Stimulated activated CD4-positive, alpha-beta T cell treated with anti-CD3 and anti-CD28 coated beads, Interleukin-1b, Interleukin-23, amount 100 ng/mL, for 24 hours (primary cell): ENCODE measurements at regions not wholly inside any gene's neighbourhood (a gene's known extent, or its start where the extent isn't known, plus 50 kb on each side); places are given as distances from the start of the nearest gene placed in this dataset.
"Not testable (repeated sequence)": the region's sequence is repeated elsewhere in the genome, so short reads cannot be mapped to it uniquely, and the experiment has no call there.

Experiments used
- DNase-seq, 4 experiments: peaks; one replicate each; pipeline ENCODE4 v3.0.0-alpha.2; 2020; ENCODE audit warnings: low read depth in 4 of 4, low spot score in 1 of 4

DNA sequence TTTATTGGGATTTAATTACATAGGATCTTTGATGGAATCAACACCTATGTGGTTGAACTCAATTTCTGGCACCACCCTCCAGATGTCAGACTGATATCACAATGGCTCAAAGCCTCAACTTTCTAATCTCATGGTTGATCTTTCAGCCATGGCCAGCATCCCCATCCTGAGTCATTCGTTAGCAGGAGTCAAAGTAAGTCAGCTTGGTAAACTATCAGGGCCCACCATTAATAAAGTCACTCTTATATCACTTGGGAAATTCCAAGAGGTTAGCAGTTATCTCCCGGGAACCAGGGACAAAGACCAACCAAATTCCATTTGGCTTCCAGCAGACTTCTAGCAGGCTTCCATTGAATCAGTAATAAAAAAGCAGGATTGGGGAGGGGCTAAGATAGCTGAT is 50.7 kb upstream of the TNFSF4 start:
- DNase-seq = no peak

DNA sequence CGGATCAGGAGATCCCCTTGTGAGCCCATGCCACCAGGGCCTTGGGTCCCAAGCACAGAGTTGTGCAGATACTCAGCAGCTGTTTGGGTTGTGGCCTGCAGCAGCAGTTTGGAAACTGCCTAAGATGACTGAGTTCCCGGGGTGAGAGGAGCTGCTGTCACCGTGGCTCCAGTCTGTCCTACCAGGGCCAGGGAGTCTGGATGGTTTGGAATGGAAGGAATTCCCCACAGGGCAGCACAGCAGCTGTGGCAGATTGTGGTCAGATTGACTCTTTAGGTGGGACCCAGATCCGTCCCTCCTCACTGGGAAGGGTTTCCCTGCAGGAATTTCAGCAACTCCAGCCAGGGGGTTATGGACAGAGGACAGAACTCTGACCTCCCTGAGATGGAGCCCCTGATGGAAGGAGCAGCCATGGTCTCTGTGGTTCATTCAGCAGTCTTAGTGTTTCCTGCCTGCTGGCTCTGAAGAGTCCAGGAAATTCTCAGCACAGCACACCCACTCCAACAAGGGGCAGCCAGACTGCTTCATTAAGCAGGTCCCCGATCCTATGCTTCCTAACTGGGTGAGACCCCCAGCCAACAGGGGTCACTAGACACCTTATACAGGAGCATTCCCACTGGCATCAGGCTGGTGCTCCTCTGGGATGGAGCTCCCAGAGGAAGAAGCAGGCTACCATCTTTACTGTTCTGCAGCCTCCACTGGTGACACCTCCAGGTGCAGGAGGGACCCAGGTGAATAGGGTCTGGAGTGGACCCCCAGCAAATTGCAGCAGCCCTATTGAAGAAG is 51.5 kb upstream of the TNFSF4 start:
- no peak for DNase-seq

DNA sequence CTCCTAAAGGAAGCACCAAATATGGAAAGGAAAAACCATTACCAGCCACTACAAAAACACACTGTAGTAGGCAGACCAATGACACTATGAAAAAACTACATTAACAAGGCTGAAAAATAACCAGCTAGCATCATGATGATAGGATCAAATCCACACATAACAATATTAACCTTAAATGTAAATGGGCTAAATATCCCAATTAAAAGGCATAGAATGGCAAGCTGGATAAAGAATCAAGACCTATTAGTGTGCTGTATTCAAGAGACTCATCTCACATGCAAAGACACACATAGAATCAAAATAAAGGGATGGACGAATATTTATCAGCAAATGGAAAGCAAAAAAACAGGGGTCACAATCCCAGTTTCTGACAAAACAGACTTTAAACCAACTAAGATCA is 53.2 kb upstream of the TNFSF4 start:
- DNase-seq = not testable (repeated sequence)

DNA sequence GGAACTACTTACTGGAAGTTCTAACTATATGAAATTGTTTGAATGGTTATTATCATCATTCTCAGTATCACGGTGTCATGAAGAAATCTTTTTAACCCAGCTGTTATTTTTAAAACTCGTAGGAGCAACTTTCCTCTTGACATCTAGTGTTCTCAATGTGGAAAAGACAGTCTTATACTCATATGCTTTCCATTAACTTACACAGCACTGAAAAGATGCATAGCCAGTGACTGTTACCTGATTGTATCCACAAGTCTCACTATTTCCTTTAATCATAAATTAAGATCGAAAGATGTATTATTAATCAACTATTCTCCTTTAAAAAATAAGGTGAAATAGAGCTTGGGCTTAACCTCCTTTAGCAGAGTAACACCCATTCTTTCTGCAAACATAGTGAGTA is 59.7 kb upstream of the TNFSF4 start:
- no peak for DNase-seq

DNA sequence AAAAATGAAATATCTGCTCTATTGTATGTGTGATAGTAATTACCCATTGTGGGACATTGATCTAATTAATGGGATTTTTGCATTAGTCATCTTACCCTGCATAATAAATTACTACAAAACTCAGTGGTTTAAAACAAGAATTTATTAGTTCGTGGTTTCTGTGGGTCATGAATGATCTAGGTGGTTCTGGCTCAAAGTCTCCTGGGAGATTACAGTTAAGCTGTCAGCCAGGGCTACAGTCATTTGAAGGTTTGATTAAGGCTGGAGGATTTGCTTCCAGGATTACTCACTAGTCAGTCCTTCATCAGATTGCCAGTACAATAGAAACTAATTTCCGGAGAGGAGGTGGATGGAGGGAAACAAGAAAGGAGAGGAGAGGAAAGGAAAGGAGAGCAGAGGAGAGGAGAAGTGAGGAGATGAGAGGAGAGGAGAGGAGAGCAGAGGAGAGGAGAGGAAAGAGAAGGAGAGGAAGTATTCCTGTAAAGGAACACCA is 60.4 kb upstream of the TNFSF4 start:
- no peak for DNase-seq

DNA sequence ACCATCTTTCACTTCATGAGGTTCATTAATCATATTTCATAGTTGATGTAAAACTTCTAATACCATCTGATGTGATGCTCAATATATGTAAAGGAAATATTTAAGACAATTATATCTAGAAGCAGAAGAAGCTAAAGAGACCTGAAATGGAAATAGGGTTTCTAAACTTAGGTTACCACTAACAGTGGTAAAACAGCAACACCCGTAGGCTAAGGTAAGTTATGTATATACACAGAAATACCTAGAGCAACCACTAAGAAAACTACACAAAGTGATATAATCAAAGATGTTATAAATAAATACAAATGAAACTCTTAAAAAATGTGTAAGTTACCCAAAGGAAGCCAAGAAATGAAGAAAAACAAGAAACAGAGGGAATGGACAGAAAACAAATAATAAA is 61.1 kb upstream of the TNFSF4 start:
- DNase-seq = no peak

DNA sequence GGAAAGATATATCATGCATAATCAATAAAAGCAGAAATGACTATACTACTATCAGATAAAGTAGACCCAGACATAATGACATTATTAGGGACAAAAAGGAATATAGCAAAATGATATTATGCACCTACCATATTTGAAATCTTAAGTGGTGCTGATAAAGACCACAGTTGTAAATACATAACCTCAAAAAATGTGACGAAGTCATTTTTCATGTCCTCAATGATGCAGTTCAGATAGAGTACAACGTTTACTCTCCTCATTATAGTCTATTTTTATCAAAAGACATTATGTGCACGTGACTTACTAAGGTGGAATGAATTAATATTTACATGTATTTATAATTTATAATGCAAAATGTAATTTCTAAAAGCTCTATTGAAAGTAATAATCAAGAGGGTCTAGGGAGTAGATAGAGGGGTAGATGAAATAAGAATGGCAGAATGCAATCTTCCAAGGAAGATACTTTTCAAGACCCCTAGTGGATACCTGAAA is 61.7 kb upstream of the TNFSF4 start:
- DNase-seq = no peak

DNA sequence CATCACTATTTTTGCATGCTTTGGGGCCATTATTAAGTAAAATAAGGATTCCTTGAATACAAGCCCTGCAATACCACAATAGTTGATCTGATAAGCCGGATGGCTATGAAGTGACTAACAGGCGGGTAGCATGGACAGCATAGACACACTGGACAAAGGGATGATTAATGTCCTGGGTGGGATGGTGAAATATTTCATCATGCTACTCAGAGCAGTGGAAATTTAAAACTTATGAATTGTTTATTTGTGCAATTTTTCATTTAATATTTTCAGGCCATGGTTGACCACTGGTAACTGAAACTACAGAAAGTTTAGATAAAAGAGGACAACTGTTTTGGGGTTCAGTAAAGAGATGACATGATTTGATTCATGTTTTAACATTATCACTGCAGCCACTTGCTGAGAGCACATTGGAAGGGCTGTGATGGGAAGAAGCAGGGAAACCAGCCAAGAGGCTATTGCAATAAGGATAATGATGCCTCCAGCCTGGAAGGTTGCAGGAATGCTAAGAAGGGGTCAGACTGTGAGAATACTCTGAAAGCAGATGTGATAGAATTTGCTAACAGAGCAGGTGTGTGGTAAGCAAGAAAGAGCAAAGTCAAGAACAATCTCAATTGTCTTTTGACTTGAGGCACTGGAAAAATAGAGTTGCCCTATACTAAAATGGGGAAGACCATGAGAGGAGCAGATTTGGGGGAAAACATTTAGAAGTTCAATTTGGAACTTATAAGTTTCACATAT is 62.5 kb upstream of the TNFSF4 start:
- no peak for DNase-seq

DNA sequence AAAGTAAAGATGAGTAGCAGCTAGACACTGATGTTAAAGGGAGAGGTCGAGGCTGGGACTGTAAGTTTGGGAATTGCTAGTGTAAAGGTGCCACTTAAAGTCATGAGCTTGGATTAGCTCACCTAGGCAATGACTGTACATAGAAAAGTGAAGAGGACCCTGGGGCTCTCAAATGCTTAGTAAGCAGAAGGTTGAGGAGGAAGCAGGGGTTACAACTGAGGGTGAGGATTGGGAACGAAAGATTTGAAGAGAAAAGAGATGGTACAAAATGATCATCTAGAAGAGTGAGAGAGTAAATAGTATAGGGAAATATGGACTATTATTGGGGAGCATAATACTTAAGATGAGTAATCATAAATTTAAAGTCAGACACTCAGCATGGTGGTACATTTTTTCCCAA is 63.1 kb upstream of the TNFSF4 start:
- no peak for DNase-seq

DNA sequence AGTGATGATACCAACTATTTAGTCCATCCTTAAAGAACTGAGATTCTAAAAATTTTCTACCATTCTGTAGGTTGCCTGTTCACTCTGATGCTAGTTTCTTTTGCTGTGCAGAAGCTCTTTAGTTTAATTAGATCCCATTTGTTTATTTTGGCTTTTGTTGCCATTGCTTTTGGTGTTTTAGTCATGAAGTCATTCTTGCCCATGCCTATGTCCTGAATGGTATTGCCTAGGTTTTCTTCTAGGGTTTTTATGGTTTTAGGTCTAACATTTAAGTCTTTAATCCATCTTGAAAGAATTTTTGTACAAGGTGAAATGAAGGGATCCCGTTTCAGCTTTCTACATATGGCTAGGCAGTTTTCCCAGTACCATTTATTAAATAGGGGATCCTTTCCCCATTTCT is 63.9 kb upstream of the TNFSF4 start:
- DNase-seq = not testable (repeated sequence)

DNA sequence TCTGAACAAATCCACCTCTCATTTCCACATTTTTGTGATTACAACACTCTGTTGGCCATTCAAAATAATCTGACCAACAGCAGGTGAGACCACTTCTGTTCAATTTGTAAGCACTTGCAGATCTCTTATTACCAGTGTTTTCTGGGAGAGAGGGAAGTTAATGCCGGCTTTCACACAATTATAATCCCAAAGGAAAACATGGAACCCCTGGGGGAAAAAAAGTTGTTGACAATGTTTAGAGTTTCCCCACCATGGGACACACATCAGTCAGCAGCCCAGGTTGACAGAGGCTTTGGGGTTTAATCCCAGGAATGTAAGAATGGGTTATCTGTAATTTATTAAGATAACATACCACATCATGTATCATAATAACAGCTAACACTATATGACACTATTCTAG is 68.4 kb upstream of the TNFSF4 start:
- DNase-seq = no peak

DNA sequence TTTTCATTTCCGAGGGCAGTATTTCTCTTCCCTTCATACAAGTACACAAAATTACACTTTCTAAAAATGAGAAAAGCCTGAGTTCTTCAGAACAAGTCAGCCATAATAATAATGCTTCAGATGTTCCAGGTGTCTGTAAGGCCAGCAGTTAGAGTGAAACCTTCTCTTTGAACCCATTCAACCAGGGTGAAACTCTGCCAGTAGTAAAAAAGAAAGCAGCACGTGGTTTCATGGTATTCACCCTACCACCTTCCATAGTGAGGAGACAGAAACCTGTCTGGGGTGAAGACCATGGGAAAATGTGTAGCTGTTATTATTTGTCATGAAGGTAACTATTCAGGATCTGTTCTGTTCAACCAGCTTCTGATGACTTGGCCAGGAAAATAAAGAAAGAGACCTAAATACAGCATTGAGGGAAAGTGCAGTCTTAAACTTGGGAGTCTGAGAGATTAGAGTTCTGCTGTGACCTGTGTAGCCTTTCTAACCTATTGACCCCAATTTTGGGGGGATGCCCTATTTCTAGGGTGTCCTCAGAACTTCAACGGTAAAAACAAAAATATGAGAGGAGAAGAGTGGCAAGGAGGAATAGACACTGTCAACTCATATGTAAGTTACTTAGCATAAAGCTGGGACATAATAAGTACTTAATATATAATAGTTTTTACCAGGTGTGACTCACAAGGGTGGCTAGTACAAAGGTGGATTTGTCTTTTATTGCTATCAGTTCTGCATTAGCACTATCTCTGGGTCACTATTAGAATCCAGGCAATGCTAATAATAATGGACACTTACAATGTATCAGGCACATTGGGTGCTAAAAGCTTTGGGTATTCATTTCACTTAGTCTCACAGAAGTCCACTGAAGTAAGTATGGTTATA is 70.0 kb upstream of the TNFSF4 start:
- no peak for DNase-seq

DNA sequence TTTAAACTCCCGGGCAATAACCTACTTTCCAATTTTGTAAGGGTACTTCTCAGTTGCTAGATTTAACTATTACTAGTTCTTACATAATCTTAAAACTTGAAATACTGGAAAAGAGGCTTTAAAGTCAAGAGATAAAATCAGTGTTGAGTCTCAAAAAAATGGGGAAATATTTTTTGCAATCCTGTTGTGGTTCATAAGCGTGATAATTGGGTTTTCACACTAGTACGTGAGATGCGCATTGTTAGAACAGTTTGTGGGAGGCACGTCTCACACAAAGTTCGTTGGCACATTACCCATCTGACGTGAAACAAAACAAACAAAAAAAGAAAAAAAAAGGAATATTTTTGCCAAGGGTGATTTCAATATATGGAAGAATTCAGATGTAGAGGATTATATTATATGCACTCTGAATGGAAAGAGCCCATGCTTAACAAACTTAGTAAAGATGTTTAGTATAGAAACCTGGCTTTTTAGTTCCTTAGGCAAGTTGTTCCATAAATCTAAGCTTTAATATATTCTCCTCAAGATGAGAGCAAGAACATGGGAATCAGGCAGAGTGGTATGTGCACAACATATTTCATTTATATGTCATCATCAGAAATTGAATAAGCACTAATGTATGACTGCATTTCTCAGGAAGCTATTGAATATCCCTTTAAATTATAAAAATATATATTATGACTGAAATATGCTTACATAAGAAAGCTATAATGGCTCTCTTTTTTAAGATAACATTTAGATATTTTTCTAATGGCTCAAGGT is 73.9 kb upstream of the TNFSF4 start:
- no peak for DNase-seq

DNA sequence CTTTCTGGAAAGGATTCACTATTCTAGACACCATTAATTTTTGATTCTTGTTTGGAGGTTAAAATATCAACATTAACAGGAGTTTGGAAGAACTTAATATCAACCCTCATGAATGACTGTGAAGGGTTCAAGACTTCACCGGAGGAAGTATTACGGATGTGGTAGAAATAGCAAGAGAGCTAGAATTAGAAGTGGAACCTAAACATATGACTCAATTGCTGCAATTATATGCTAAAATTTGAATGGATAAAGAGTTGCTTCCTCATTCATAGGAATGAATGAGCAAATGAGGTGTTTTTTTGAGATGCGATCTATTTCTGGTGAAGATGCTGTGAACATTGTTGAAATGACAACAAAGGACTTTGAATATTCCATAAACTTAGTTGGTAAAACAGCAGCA is 77.9 kb upstream of the TNFSF4 start:
- DNase-seq = no peak

DNA sequence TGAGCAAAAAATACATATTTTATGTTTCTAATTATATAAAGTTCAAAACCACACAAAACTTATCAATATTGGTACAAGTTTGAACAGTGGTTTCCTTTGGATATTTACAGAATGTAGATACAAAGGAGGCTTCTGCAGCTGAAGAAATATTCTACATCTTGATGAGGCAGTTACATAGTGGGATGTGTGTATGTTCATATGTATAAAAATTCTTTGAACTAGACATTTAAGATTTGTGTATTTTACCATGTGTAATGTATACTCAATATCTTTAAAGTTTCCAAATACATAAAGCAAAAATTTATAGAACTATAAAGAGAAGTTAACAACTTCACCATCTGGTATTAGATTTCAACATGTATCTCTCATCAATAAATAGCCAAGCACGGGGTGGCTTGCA is 80.7 kb upstream of the TNFSF4 start:
- DNase-seq = no peak

DNA sequence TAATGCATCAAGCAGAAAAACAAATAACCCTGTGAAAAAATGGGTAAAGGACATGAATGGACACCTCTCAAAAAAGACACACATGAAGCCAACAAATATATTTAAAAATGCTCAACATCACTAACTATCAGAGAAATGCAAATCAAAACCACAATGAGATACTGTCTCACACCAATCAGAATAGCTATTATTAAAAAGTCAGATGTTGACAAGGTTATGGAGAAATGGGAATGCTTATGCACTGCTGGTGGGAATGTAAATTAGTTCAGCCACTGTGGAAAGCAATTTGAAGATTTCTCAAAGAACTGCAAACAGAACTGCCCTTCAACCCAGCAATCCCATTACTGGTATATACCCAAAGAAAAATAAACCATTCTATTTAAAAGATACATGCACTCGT is 86.6 kb upstream of the TNFSF4 start:
- DNase-seq = no peak

DNA sequence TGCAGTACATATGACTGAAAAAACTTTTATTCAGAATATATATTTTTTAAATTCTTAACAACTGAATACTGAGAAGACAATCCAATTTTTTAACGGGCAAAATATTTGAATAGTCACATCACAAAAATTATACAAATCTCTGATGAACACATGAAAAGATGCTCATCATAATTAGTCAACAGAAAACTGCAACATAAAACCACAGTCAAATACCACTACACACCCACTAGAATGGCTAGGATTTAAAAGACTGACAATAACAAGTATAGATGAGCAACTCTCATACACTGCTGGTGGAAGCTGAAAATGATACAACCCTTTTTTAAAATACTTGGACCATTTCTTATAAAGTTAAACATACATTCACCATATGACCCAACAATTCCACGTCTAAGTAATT is 87.7 kb upstream of the TNFSF4 start:
- no peak for DNase-seq

DNA sequence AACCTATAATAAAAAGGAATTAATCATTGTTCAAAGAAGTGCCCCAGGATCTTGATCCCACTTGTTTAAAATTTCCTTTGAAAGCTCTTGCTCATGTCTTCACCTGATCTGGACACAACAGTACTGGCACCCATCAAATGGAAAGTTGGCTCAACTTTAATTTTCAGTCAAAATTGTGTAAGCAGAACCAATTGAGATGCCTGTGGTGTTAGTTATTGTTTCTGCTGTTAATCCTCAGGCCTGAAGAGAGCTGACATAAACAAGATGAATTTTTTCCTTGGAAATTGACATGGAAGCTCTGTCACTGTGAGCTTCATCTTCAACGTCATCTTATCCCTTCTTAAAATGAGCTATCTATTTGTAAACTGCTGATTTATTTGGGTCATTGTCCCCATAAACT is 88.3 kb upstream of the TNFSF4 start:
- DNase-seq = no peak

DNA sequence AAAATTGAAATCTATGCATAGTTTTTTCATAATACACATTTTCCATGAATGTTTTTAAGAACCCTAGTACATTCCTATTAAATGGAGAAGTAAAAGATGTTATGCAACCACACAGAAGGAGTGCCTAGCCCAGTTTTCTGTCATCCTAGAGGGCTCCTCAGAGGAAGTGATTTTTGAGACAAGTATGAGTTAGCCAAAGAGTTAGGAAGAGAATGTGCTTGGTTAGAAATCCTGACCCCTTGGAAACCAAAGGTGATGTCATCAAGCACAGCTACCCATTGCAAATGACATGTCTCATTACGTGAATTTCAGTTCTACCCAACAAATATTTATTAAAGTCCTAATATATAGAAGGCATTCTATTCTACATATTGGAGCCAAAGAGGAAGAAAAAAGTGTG is 88.9 kb upstream of the TNFSF4 start:
- DNase-seq = no peak

DNA sequence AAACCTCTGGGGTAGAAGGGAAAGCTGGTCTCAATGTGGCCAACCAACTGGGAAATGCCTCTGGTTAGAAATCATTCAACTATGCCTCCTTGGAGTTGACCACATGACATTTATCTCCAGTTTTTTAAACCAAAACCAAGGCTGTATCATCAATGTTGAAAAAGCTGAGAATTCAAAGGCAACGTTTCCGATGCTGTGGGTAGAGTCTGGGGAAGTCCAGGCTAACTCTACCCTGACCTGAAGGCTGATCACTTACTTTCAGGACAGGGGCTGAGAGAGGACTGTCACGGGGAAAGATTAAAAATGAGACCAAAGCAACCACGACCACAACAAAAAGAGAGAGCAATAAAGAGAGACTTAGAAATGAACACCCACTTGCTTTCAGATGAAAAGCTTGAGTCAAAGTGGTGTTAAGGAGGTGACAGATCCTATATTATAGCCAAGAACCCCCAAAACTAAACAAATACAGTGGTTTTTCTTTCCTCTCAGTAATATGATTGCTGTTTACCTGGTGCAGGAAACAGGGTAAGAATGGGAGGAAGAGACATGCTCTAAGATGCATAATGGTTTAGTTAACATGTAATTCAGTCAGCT is 90.8 kb upstream of the TNFSF4 start:
- DNase-seq = peak in 2 of 4 experiments; percentile 4 to 31
